ENCODE measurements at regions not wholly inside any gene's neighbourhood (a gene's known extent, or its start where the extent isn't known, plus 50 kb on each side); places are given as distances from the start of the nearest gene placed in this dataset.
"Not testable (repeated sequence)": the region's sequence is repeated elsewhere in the genome, so short reads cannot be mapped to it uniquely, and the experiment has no call there.

DNA sequence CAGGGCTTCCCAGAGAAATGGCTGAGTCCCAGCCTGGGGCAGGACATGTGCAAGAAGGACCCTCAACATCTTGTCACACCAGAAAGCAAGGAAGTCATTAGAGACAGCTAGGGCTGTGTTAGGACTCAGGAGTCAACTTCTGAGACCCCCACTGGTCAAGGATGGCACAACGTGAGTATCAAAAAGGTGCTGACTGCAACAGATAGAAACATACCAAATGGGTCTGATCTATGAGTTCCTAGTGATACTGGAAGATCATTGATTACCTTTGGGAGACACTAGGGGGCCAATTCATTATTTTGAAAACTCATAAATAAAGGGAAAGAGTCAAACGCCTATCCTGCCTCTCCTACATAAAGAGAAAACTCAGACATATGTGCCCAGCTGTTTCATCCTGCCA lies 73.5 kb upstream of the GJB6 start:
- no TSS peak for BruUV-seq (replicated peaks)
- no peaks in the 10 kb centered on the region for H4K20me1 ChIP-seq (replicated peaks; ENCODE audit: control insufficient read depth, insufficient read depth, low read length)
- H3K36me3 ChIP-seq (ENCODE audit: control insufficient read depth, insufficient read depth, low read length), result no peaks in the 10 kb centered on the region
- intact Hi-C loops (cut with micrococcal nuclease) (no loop called here), in situ Hi-C loops (cut with MboI) (no loop called here)
- no peaks in the 10 kb centered on the region for H3K79me2 ChIP-seq (ENCODE audit: control insufficient read depth, insufficient read depth, low read length)
- FAIRE-seq (no peak), DNase-seq (ENCODE audit: extremely low read depth in 1 of 4, low spot score in 3 of 4) (no peak), ATAC-seq (no peak)
- no peak overlapping the region for H2AFZ ChIP-seq (ENCODE audit: low read depth, low read length)
- H3K4me2 ChIP-seq (ENCODE audit: insufficient read depth, low read length), result no peak overlapping the region
- ChIA-PET POLR2A (no interaction called here), CTCF (ENCODE audit: low intra/inter-chr PET ratio) (no interaction called here)
- H3K4me1 ChIP-seq (replicated peaks in 1 of 2; ENCODE audit: control insufficient read depth in 2 of 2, insufficient read depth in 2 of 2, low read length in 2 of 2), result no peaks in the 10 kb centered on the region
- H3K9me1 ChIP-seq (ENCODE audit: control insufficient read depth, insufficient read depth, low read length), result no peaks in the 10 kb centered on the region
- no peak overlapping the region for H3K4me3 ChIP-seq
- H3K27ac ChIP-seq (ENCODE audit: extremely low read depth, low read depth, low read length), result no peak overlapping the region
- no peak for TF ChIP-seq PHTF2 (CRISPR knock-in tag; IDR thresholded peaks at IDR 0.05)
- TF ChIP-seq CBFB (CRISPR knock-in tag; IDR thresholded peaks at IDR 0.05), result no peak
- no peak for TF ChIP-seq RAD21 (CRISPR knock-in tag; conservative IDR thresholded peaks at IDR 0.05 in 1 of 2, IDR thresholded peaks at IDR 0.05 in 1 of 2)
- TF ChIP-seq, protein P1, sequence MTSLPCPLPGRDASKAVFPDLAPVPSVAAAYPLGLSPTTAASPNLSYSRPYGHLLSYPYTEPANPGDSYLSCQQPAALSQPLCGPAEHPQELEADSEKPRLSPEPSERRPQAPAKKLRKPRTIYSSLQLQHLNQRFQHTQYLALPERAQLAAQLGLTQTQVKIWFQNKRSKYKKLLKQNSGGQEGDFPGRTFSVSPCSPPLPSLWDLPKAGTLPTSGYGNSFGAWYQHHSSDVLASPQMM (CRISPR knock-in tag; IDR thresholded peaks at IDR 0.05), result no peak
- no peak for TF ChIP-seq XRCC4 (IDR thresholded peaks at IDR 0.05; ENCODE audit: extremely low read depth, insufficient read depth, insufficient read length)
- no peak for TF ChIP-seq ZNF347 (CRISPR knock-in tag; IDR thresholded peaks at IDR 0.05; ENCODE audit: low read depth)
- TF ChIP-seq BDP1 (IDR thresholded peaks at IDR 0.05; ENCODE audit: insufficient read depth, insufficient read length), result no peak
- H3K9ac ChIP-seq (ENCODE audit: insufficient read depth in 1 of 2, low read depth in 2 of 2, low read length in 2 of 2), result no peak overlapping the region
- H3K27me3 ChIP-seq (ENCODE audit: control insufficient read depth in 2 of 2, insufficient read depth in 2 of 2, low read length in 2 of 2), result peaks cover 0 to 18% of the 10 kb centered on the region in 2 experiments; a peak in 2 of 5 replicates
- no peaks in the 10 kb centered on the region for H3K9me3 ChIP-seq (replicated peaks; ENCODE audit: control insufficient read depth, insufficient read depth, low read depth, low read length)
- WGBS (ENCODE audit: insufficient coverage, low coverage, missing lambda C conversion rate), result 0% methylated on average over 2 of the region's 2 CpGs

DNA sequence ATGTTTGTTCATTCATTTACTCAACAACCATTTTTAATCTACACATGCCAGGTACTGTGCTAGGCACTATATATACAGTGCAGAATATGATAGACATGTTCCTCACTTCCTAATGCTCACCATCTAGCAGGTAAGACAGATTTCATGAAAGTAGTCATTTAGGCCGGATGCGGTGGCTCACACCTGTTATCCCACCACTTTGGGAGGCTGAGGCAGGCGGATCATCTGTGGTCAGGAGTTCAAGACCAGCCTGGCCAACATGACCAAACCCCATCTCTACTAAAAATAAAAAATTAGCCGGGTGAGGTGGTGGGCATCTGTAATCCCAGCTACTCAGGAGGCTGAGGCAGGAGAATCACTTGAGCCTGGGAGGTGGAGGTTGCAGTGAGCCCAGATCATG lies 71.9 kb upstream of the GJB6 start:
- DNase-seq (ENCODE audit: extremely low read depth in 1 of 4, low spot score in 3 of 4); H3K36me3 ChIP-seq (ENCODE audit: control insufficient read depth, insufficient read depth, low read length); H4K20me1 ChIP-seq (replicated peaks; ENCODE audit: control insufficient read depth, insufficient read depth, low read length); H3K4me3 ChIP-seq; H3K27ac ChIP-seq (ENCODE audit: extremely low read depth, low read depth, low read length); BruUV-seq (replicated peaks); H3K9ac ChIP-seq (ENCODE audit: insufficient read depth in 1 of 2, low read depth in 2 of 2, low read length in 2 of 2); in situ Hi-C loops (cut with MboI); CTCF ChIA-PET (ENCODE audit: low intra/inter-chr PET ratio); H3K9me3 ChIP-seq (replicated peaks; ENCODE audit: control insufficient read depth, insufficient read depth, low read depth, low read length); H3K9me1 ChIP-seq (ENCODE audit: control insufficient read depth, insufficient read depth, low read length); FAIRE-seq; H3K79me2 ChIP-seq (ENCODE audit: control insufficient read depth, insufficient read depth, low read length); H3K4me2 ChIP-seq (ENCODE audit: insufficient read depth, low read length); POLR2A ChIA-PET; intact Hi-C loops (cut with micrococcal nuclease); ATAC-seq; H3K4me1 ChIP-seq (replicated peaks in 1 of 2; ENCODE audit: control insufficient read depth in 2 of 2, insufficient read depth in 2 of 2, low read length in 2 of 2); H2AFZ ChIP-seq (ENCODE audit: low read depth, low read length): not testable (repeated sequence)
- 0% methylated on average over 4 of the region's 4 CpGs for WGBS (ENCODE audit: insufficient coverage, low coverage, missing lambda C conversion rate)
- H3K27me3 ChIP-seq (ENCODE audit: control insufficient read depth in 2 of 2, insufficient read depth in 2 of 2, low read length in 2 of 2), result peaks cover 6 to 23% of the 10 kb centered on the region in 2 experiments; a peak in 3 of 5 replicates
